ENCODE measurements at regions not wholly inside any gene's neighbourhood (a gene's known extent, or its start where the extent isn't known, plus 50 kb on each side); places are given as distances from the start of the nearest gene placed in this dataset.

DNA sequence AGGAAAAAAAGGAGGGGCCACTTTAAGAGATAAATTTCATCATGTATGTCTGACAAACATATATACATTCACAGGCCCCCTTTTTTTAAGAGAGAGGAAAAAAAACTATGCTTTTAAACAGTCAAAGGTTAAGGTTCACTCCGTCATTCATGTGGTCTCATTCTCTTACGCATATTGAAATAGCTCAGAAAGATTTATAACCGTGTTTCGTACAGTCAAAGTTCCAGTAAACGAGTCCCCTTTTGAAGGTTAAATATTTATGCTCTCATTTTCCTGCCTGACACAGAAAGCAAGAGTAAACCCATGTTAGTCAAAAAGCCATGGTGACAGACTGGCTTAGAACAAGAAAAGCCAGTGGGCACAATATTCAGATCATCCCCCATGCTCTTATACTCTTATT lies 248.0 kb upstream of the ARRDC4 start (continued):
- TF ChIP-seq USF2 (CRISPR knock-in tag; IDR thresholded peaks at IDR 0.05) = no peak
- TF ChIP-seq TEAD1 (CRISPR knock-in tag; IDR thresholded peaks at IDR 0.05) = no peak
- TF ChIP-seq E2F5 (CRISPR knock-in tag; IDR thresholded peaks at IDR 0.05) = no peak
- TF ChIP-seq TEAD4 (CRISPR knock-in tag; IDR thresholded peaks at IDR 0.05) = no peak
- TF ChIP-seq NFATC4 (CRISPR knock-in tag; IDR thresholded peaks at IDR 0.05) = no peak
- no peak for TF ChIP-seq RELA (CRISPR knock-in tag; IDR thresholded peaks at IDR 0.05; ENCODE audit: borderline replicate concordance)

DNA sequence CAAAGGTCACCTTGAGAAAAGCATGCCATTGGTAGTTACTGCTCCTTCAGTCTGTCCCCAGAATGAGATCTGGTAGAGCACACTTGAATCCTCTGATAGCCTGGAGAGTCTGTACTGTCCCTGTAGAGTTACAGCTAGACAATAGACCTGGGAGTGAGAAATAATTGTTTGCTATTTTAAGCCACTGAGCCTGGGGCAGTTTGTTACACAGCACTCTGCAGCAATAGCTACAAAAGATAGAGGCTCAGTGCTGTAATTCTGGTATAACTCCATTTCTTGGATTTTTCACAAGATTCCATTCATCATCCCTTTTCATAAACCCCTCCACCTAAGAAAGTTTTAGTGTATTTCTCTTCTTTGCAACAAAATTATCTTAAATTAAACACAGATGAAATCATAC lies 242.7 kb upstream of the ARRDC4 start:
- Mint-ChIP-seq H3K27me3 (ENCODE audit: low read depth) (no peaks in the 10 kb centered on the region), H3K4me3 (no peak overlapping the region), H3K4me1 (no peaks in the 10 kb centered on the region), H3K27ac (no peak overlapping the region), H3K36me3 (peaks cover 7% of the 10 kb centered on the region; the same call in 1 of the 2 replicates), H3K9me3 (peaks cover 24% of the 10 kb centered on the region)
- POLR2A ChIA-PET = no interaction called here
- ATAC-seq = no peak
- CTCF ChIA-PET = no interaction called here
- no peak for DNase-seq (ENCODE audit: low spot score)
- no peak for TF ChIP-seq ZNF138 (CRISPR knock-in tag; conservative IDR thresholded peaks at IDR 0.05)
- TF ChIP-seq RELA (CRISPR knock-in tag; IDR thresholded peaks at IDR 0.05; ENCODE audit: borderline replicate concordance) = no peak
- TF ChIP-seq ZNF263 (CRISPR knock-in tag; IDR thresholded peaks at IDR 0.05; ENCODE audit: low read depth) = no peak
- TF ChIP-seq PRDM15 (CRISPR knock-in tag; IDR thresholded peaks at IDR 0.05) = no peak
- TF ChIP-seq, protein P1, sequence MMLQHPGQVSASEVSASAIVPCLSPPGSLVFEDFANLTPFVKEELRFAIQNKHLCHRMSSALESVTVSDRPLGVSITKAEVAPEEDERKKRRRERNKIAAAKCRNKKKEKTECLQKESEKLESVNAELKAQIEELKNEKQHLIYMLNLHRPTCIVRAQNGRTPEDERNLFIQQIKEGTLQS (CRISPR knock-in tag; conservative IDR thresholded peaks at IDR 0.05) = no peak
- TF ChIP-seq FOXP1 (CRISPR knock-in tag; IDR thresholded peaks at IDR 0.05; ENCODE audit: borderline replicate concordance) = no peak
- TF ChIP-seq FOXP4 (CRISPR knock-in tag; IDR thresholded peaks at IDR 0.05) = no peak
- TF ChIP-seq ARID4B (CRISPR knock-in tag; IDR thresholded peaks at IDR 0.05; ENCODE audit: borderline replicate concordance) = no peak
- TF ChIP-seq NFYB (CRISPR knock-in tag; conservative IDR thresholded peaks at IDR 0.05; ENCODE audit: low read depth) = no peak
- no peak for TF ChIP-seq IRF2 (CRISPR knock-in tag; IDR thresholded peaks at IDR 0.05; ENCODE audit: borderline replicate concordance, low read depth)
- no peak for TF ChIP-seq OVOL2 (CRISPR knock-in tag; IDR thresholded peaks at IDR 0.05; ENCODE audit: borderline replicate concordance)
- TF ChIP-seq ATF2 (CRISPR knock-in tag; IDR thresholded peaks at IDR 0.05; ENCODE audit: borderline replicate concordance, low read depth) = no peak
- no peak for TF ChIP-seq TP53 (CRISPR knock-in tag; IDR thresholded peaks at IDR 0.05)

Measured in WTC11 (cell line).